ENCODE measurements at regions not wholly inside any gene's neighbourhood (a gene's known extent, or its start where the extent isn't known, plus 50 kb on each side); places are given as distances from the start of the nearest gene placed in this dataset.
"Not testable (repeated sequence)": the region's sequence is repeated elsewhere in the genome, so short reads cannot be mapped to it uniquely, and the experiment has no call there.

- DNase-seq (ENCODE audit: low read depth), result no peak
- TF ChIP-seq, protein P1, sequence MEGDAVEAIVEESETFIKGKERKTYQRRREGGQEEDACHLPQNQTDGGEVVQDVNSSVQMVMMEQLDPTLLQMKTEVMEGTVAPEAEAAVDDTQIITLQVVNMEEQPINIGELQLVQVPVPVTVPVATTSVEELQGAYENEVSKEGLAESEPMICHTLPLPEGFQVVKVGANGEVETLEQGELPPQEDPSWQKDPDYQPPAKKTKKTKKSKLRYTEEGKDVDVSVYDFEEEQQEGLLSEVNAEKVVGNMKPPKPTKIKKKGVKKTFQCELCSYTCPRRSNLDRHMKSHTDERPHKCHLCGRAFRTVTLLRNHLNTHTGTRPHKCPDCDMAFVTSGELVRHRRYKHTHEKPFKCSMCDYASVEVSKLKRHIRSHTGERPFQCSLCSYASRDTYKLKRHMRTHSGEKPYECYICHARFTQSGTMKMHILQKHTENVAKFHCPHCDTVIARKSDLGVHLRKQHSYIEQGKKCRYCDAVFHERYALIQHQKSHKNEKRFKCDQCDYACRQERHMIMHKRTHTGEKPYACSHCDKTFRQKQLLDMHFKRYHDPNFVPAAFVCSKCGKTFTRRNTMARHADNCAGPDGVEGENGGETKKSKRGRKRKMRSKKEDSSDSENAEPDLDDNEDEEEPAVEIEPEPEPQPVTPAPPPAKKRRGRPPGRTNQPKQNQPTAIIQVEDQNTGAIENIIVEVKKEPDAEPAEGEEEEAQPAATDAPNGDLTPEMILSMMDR (conservative IDR thresholded peaks at IDR 0.05; ENCODE audit: low read depth, low read length), result no peak
- no peak overlapping the region for H3K4me3 ChIP-seq (ENCODE audit: low read depth, low read length)
These were observed 324.5 kb upstream of the ZNF608 start for GRCh38 chr5:125070961-125071360.

GRCh38 chr5:125073090-125073489 is 326.7 kb upstream of the ZNF608 start:
- DNase-seq (ENCODE audit: low read depth), result no peak
- TF ChIP-seq, protein P1 (conservative IDR thresholded peaks at IDR 0.05; ENCODE audit: low read depth, low read length), result no peak
- H3K4me3 ChIP-seq (ENCODE audit: low read depth, low read length), result no peak overlapping the region

GRCh38 chr5:125075567-125075966 is 329.1 kb upstream of the ZNF608 start:
- no peak overlapping the region for H3K4me3 ChIP-seq (ENCODE audit: low read depth, low read length)
- DNase-seq (ENCODE audit: low read depth), result no peak
- TF ChIP-seq, protein P1 (conservative IDR thresholded peaks at IDR 0.05; ENCODE audit: low read depth, low read length), result no peak

DNA sequence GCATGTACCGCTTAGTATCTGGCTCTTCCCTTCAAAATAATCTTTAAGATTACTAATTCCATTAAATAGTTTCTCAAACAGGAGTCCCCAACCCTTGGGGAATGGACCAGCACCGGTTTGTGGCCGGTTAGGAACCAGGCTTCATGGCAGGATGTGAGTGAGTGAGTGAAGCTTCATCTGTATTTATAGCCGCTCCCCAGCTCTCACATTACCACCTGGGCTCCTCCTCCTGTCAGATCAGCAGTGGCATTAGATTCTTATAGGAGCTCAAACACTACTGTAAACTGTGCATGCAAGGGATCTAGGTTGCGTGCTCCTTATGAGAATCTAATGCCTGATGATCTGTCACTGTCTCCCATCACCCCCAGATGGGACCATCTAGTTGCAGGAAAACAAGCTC is 332.6 kb upstream of the ZNF608 start:
- H3K4me3 ChIP-seq (ENCODE audit: low read depth, low read length); DNase-seq (ENCODE audit: low read depth): not testable (repeated sequence)

- H3K4me3 ChIP-seq (ENCODE audit: low read depth, low read length), result no peak overlapping the region
- no peak for DNase-seq (ENCODE audit: low read depth)
- TF ChIP-seq, protein P1 (conservative IDR thresholded peaks at IDR 0.05; ENCODE audit: low read depth, low read length), result no peak
These were observed 334.7 kb upstream of the ZNF608 start for GRCh38 chr5:125081101-125081500.

DNA sequence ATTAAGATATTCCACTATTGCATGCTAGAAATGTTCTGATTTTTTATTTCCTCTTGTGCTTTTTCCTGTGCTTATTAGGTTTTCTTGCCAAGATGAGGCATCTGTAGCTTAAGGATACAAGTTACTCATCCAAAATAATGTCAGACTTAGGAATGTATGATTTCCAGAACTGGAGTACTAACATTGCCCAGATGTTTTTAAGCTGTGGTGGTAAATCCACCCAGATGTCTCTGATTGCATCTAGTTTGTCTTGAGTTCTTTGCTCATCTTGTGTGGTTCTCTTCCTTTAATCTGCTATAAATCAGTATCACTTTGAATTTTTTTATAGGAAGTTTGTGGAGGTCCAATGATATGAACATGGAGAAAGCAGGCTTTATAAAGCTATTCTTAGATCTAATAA is 337.5 kb upstream of the ZNF608 start:
- H3K4me3 ChIP-seq (ENCODE audit: low read depth, low read length), result no peak overlapping the region

GRCh38 chr5:125085797-125086505 is 339.5 kb upstream of the ZNF608 start:
- H3K4me3 ChIP-seq (ENCODE audit: low read depth, low read length), result no peak overlapping the region
- peak; percentile 32 for DNase-seq (ENCODE audit: low read depth)
- TF ChIP-seq, protein P1 (conservative IDR thresholded peaks at IDR 0.05; ENCODE audit: low read depth, low read length), result no peak

More for the DNA sequence above, 337.5 kb upstream of the ZNF608 start:
- no peak for DNase-seq (ENCODE audit: low read depth)
- TF ChIP-seq, protein P1 (conservative IDR thresholded peaks at IDR 0.05; ENCODE audit: low read depth, low read length), result no peak
